SK-N-SH (cell line): ENCODE measurements at regions not wholly inside any gene's neighbourhood (a gene's known extent, or its start where the extent isn't known, plus 50 kb on each side); places are given as distances from the start of the nearest gene placed in this dataset.

Experiments
- CTCF ChIA-PET: fragments of 300-600, 350-600 bp; formaldehyde crosslinking; extraction: SDS; loops from one replicate; lab custom pipeline; 2021; lab: Yijun Ruan, JAX
- POLR2A ChIA-PET: fragments of 350-600 bp; sonication (Branson Sonifier 250); formaldehyde crosslinking; extraction: SDS; loops from one replicate; lab custom pipeline; 2020; ENCODE audit warnings: antibody characterized with exemption, inconsistent platforms; lab: Yijun Ruan, JAX
- DNase-seq: peaks from one replicate; pipeline ENCODE4 v3.0.0; 2012
- H2AFZ ChIP-seq: fragments of 200-600 bp; sonication (generic); 2 replicates; pipeline ENCODE4 v1.8.1; 2016; ENCODE audit warnings: antibody characterized with exemption, mild to moderate bottlenecking, low read depth
- H3F3A ChIP-seq: fragments of 200-600 bp; sonication (generic); replicated peaks from 2 replicates; pipeline ENCODE3; 2016; ENCODE audit warnings: antibody characterized with exemption, mild to moderate bottlenecking; ENCODE audit not compliant: insufficient read depth
- H3K27ac ChIP-seq, 2 experiments: fragments of 200-500 bp in 1 of 2; fragments of 200-600 bp in 1 of 2; sonication (Bioruptor generic) in 1 of 2; sonication (generic), shearing (Covaris generic) in 1 of 2; 2 replicates each; pipeline versions ENCODE4 v1.5.1 to v1.6.1; 2014 to 2016; ENCODE audit warnings: low read depth in 2 of 2, inconsistent platforms in 1 of 2, low read length in 1 of 2, mild to moderate bottlenecking in 1 of 2, mixed read lengths in 1 of 2
- H3K27me3 ChIP-seq: fragments of 200-600 bp; sonication (generic), shearing (Covaris generic); 2 replicates; pipeline ENCODE4 v1.6.1; 2016; ENCODE audit warnings: mixed run types; ENCODE audit not compliant: insufficient read depth
- H3K36me3 ChIP-seq, 2 experiments: fragments of 200-500 bp in 1 of 2; fragments of 200-600 bp in 1 of 2; sonication (Bioruptor generic) in 1 of 2; sonication (generic) in 1 of 2; replicated peaks in 1 of 2; 2 replicates each; pipeline versions ENCODE3 to v1.5.1; 2014 to 2016; ENCODE audit warnings: low read length in 1 of 2, mild to moderate bottlenecking in 1 of 2; ENCODE audit not compliant: insufficient read depth in 2 of 2, control insufficient read depth in 1 of 2
- H3K4me1 ChIP-seq, 2 experiments: fragments of 200-500 bp in 1 of 2; fragments of 200-600 bp in 1 of 2; sonication (Bioruptor generic) in 1 of 2; sonication (generic), shearing (Covaris generic) in 1 of 2; 2 replicates each; pipeline versions ENCODE4 v1.5.1 to v1.6.1; 2014 to 2016; ENCODE audit warnings: low read depth in 1 of 2, low read length in 1 of 2, mixed run types in 1 of 2; ENCODE audit not compliant: insufficient read depth in 2 of 2, control insufficient read depth in 1 of 2
- H3K4me2 ChIP-seq: fragments of 200-600 bp; sonication (generic), shearing (Covaris generic); 2 replicates; pipeline ENCODE4 v1.6.1; 2017; ENCODE audit warnings: mixed run types
- H3K4me3 ChIP-seq, 2 experiments: fragments of 200-500 bp in 1 of 2; fragments of 200-600 bp in 1 of 2; sonication (Bioruptor generic) in 1 of 2; sonication (generic), shearing (Covaris generic) in 1 of 2; 2 replicates each; pipeline versions ENCODE4 v1.5.1 to v1.8.1; 2014 to 2016; ENCODE audit warnings: low read depth in 2 of 2, inconsistent platforms in 1 of 2, low read length in 1 of 2, mild to moderate bottlenecking in 1 of 2, mixed read lengths in 1 of 2, moderate library complexity in 1 of 2
- H3K79me2 ChIP-seq: fragments of 200-600 bp; sonication (generic); 2 replicates; pipeline ENCODE4 v1.8.1; 2017; ENCODE audit warnings: mild to moderate bottlenecking; ENCODE audit not compliant: insufficient read depth
- H3K9ac ChIP-seq: fragments of 200-600 bp; sonication (generic); 2 replicates; pipeline ENCODE4 v1.6.1; 2017; ENCODE audit warnings: mixed run types
- H3K9me2 ChIP-seq: fragments of 200-600 bp; sonication (generic); 2 replicates; pipeline ENCODE4 v1.6.1; 2017; ENCODE audit warnings: mixed run types
- H3K9me3 ChIP-seq: fragments of 200-600 bp; sonication (generic); 2 replicates; pipeline ENCODE4 v1.6.1; 2017; ENCODE audit warnings: mixed run types, mild to moderate bottlenecking, moderate library complexity
- H4K20me1 ChIP-seq: fragments of 200-600 bp; sonication (generic); 2 replicates; pipeline ENCODE4 v1.6.1; 2017; ENCODE audit warnings: mild to moderate bottlenecking, mixed run types; ENCODE audit not compliant: insufficient read depth
- CHD2 ChIP-seq: fragments of 150-350 bp; IDR thresholded peaks from 2 replicates; pipeline ENCODE4 v1.6.1; 2018; ENCODE audit warnings: low read length; ENCODE audit not compliant: partially characterized antibody
- CTCF ChIP-seq: fragments of 200-600 bp; sonication (generic); IDR thresholded peaks from 2 replicates; pipeline ENCODE4 v1.6.1; 2017; ENCODE audit warnings: antibody characterized with exemption, mild to moderate bottlenecking, moderate library complexity
- FOSL2 ChIP-seq: IDR thresholded peaks from 2 replicates; pipeline ENCODE4 v1.4.0; 2012; ENCODE audit warnings: low read depth, mild to moderate bottlenecking, moderate library complexity, borderline replicate concordance
- FOXJ3 ChIP-seq: sonication (generic); formaldehyde crosslinking; IDR thresholded peaks from 2 replicates; pipeline ENCODE4 v1.5.1; 2020; ENCODE audit warnings: mild to moderate bottlenecking, missing genetic modification reagents
- FOXM1 ChIP-seq: IDR thresholded peaks from 2 replicates; pipeline ENCODE4 v1.4.0; 2012; ENCODE audit warnings: low read depth, mild to moderate bottlenecking
- GATA2 ChIP-seq: sonication (generic); formaldehyde crosslinking; IDR thresholded peaks from 2 replicates; pipeline ENCODE4 v1.5.0; 2020; ENCODE audit warnings: mild to moderate bottlenecking, missing genetic modification reagents
- MAX ChIP-seq: IDR thresholded peaks from 2 replicates; pipeline ENCODE4 v1.4.0; 2012; ENCODE audit warnings: low read depth
- MXI1 ChIP-seq: IDR thresholded peaks from 2 replicates; pipeline ENCODE4 v1.6.1; 2012; ENCODE audit warnings: mild to moderate bottlenecking, low read depth, low read length, improper control_type of control experiment
- NFIC ChIP-seq: IDR thresholded peaks from 2 replicates; pipeline ENCODE4 v1.4.0; 2012; ENCODE audit warnings: borderline replicate concordance
- NRF1 ChIP-seq: IDR thresholded peaks from 2 replicates; pipeline ENCODE4 v1.6.1; 2012; ENCODE audit warnings: low read depth, mild to moderate bottlenecking, low read length
- PBX3 ChIP-seq: IDR thresholded peaks from 2 replicates; pipeline ENCODE4; 2012
- RCOR1 ChIP-seq: fragments of 150-350 bp; IDR thresholded peaks from 2 replicates; pipeline ENCODE4 v1.6.1; 2017; ENCODE audit warnings: antibody characterized with exemption, low read length
- RXRA ChIP-seq: IDR thresholded peaks from 2 replicates; pipeline ENCODE4 v1.4.0; 2012; ENCODE audit warnings: low read depth, mild to moderate bottlenecking, borderline replicate concordance
- TAF1 ChIP-seq: IDR thresholded peaks from 2 replicates; pipeline ENCODE4 v1.6.1; 2012; ENCODE audit warnings: low read depth, mild to moderate bottlenecking, low read length, moderate library complexity, borderline replicate concordance
- TCF12 ChIP-seq: IDR thresholded peaks from 2 replicates; pipeline ENCODE4 v1.4.0; 2012
- TEAD4 ChIP-seq: IDR thresholded peaks from 2 replicates; pipeline ENCODE4 v1.4.0; 2012; ENCODE audit warnings: mild to moderate bottlenecking, borderline replicate concordance; ENCODE audit not compliant: insufficient read depth
- USF1 ChIP-seq: IDR thresholded peaks from 2 replicates; pipeline ENCODE4 v1.4.0; 2012; ENCODE audit warnings: low read depth, borderline replicate concordance
- USF2 ChIP-seq: fragments of 150-350 bp; IDR thresholded peaks from 2 replicates; pipeline ENCODE4 v1.6.1; 2017; ENCODE audit warnings: antibody characterized with exemption, low read length, low read depth, borderline replicate concordance
- WGBS: methylation state at CpG from one replicate; pipeline ENCODE4 v1.1.6; 2017; ENCODE audit warnings: low lambda C conversion rate; 5-methylcytosine and 5-hydroxymethylcytosine counted together

GRCh38 chr10:130807721-130808120 is 503.8 kb downstream of the TCERG1L start:
- Histone ChIP-seq H3K27ac (no peak overlapping the region), H3K4me3 (no peak overlapping the region), H3K9ac (no peak overlapping the region), H3K9me3 (no peaks in the 10 kb centered on the region), H3K27me3 (no peaks in the 10 kb centered on the region), H3K36me3 (no peaks in the 10 kb centered on the region), H3K4me1 (no peaks in the 10 kb centered on the region), H3K79me2 (no peaks in the 10 kb centered on the region), H3K4me2 (no peak overlapping the region), H2AFZ (no peak overlapping the region), H3F3A (no peaks in the 10 kb centered on the region), H4K20me1 (no peaks in the 10 kb centered on the region), H3K9me2 (no peaks in the 10 kb centered on the region)
- POLR2A ChIA-PET, result no interaction called here
- TF ChIP-seq CHD2, result no peak
- no peak for TF ChIP-seq FOXM1
- TF ChIP-seq FOSL2, result no peak
- no peak for TF ChIP-seq MXI1
- TF ChIP-seq FOXJ3, result no peak
- no peak for TF ChIP-seq RXRA
- TF ChIP-seq RCOR1, result no peak
- TF ChIP-seq USF1, result no peak
- no peak for TF ChIP-seq CTCF
- TF ChIP-seq MAX, result no peak
- no peak for TF ChIP-seq NRF1
- no peak for TF ChIP-seq USF2
- TF ChIP-seq TCF12, result no peak
- TF ChIP-seq PBX3, result no peak
- no peak for TF ChIP-seq GATA2 (CRISPR knock-in tag)
- no peak for TF ChIP-seq TAF1
- TF ChIP-seq TEAD4, result no peak
- no peak for TF ChIP-seq NFIC
- DNase-seq, result no peak
- WGBS, result 27% methylated on average over 9 of the region's 9 CpGs
- CTCF ChIA-PET, result no interaction called here
